ENCODE measurements at regions not wholly inside any gene's neighbourhood (a gene's known extent, or its start where the extent isn't known, plus 50 kb on each side); places are given as distances from the start of the nearest gene placed in this dataset.
"Not testable (repeated sequence)": the region's sequence is repeated elsewhere in the genome, so short reads cannot be mapped to it uniquely, and the experiment has no call there.

DNA sequence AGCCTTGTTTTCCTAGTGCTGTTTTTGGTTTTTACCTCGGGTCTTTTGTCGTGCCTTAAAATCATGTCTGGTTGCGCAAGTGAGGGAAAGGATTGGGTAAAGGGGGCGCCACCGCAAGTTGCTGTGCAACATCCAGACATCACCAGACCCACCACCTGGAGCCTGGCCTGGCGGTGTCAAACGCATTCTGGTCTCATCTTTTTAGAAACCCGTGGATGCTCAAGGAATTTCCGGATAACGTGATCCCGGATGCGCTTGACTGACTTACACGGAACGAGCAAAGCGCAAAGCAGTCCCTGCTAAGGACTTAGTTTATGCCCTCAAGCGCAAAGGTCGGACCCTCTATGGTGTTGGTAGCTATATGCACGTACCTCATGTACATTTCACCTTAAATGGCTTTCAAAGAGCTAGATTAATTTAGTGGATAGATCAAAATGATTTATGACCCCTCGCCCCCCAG lies 105.2 kb downstream of the OR2B2 start:
- Histone ChIP-seq H3K27me3 (replicated peaks; ENCODE audit: insufficient read depth) (no peaks in the 10 kb centered on the region), H3K4me1 (ENCODE audit: control insufficient read depth in 1 of 2, low read depth in 2 of 2) (peaks cover 14 to 27% of the 10 kb centered on the region in 2 donors), H3K27ac (peak overlapping the region; percentile 79 to 88), H3K36me3 (no peaks in the 10 kb centered on the region), H3K4me3 (peak overlapping the region; percentile 76), H3K9me3 (no peaks in the 10 kb centered on the region)
- no peak for DNase-seq (ENCODE audit: low spot score)
- TF ChIP-seq, protein P1, sequence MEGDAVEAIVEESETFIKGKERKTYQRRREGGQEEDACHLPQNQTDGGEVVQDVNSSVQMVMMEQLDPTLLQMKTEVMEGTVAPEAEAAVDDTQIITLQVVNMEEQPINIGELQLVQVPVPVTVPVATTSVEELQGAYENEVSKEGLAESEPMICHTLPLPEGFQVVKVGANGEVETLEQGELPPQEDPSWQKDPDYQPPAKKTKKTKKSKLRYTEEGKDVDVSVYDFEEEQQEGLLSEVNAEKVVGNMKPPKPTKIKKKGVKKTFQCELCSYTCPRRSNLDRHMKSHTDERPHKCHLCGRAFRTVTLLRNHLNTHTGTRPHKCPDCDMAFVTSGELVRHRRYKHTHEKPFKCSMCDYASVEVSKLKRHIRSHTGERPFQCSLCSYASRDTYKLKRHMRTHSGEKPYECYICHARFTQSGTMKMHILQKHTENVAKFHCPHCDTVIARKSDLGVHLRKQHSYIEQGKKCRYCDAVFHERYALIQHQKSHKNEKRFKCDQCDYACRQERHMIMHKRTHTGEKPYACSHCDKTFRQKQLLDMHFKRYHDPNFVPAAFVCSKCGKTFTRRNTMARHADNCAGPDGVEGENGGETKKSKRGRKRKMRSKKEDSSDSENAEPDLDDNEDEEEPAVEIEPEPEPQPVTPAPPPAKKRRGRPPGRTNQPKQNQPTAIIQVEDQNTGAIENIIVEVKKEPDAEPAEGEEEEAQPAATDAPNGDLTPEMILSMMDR (IDR thresholded peaks at IDR 0.05) = no peak
- no peak for ATAC-seq (ENCODE audit: insufficient number of reproducible peaks, low FRiP score, low read depth)

DNA sequence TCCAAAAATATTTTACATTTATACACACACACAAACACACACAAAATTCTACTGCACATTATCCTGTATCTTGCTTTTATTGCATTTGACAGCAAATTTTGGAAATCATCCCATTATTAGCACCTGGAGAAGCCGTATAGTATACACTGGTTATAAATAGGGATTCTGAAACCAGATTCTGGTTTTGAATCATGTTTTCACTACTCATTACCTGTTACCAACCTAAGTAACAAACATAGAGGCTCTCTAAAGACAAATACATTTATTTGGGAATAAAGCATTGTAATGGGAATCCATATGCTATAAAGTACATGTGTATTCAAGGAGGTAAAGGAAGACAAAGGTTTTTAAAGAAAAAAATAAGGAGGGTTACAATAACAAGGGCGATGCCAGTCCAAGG lies 106.8 kb downstream of the OR2B2 start:
- DNase-seq (ENCODE audit: low spot score) = no peak
- TF ChIP-seq, protein P1 (IDR thresholded peaks at IDR 0.05) = no peak
- Histone ChIP-seq H3K27me3 (replicated peaks; ENCODE audit: insufficient read depth) (no peaks in the 10 kb centered on the region), H3K9me3 (no peaks in the 10 kb centered on the region), H3K27ac (no peak overlapping the region), H3K4me3 (no peak overlapping the region), H3K4me1 (ENCODE audit: control insufficient read depth in 1 of 2, low read depth in 2 of 2) (peaks cover 8 to 16% of the 10 kb centered on the region in 2 donors), H3K36me3 (no peaks in the 10 kb centered on the region)
- no peak for ATAC-seq (ENCODE audit: insufficient number of reproducible peaks, low FRiP score, low read depth)

DNA sequence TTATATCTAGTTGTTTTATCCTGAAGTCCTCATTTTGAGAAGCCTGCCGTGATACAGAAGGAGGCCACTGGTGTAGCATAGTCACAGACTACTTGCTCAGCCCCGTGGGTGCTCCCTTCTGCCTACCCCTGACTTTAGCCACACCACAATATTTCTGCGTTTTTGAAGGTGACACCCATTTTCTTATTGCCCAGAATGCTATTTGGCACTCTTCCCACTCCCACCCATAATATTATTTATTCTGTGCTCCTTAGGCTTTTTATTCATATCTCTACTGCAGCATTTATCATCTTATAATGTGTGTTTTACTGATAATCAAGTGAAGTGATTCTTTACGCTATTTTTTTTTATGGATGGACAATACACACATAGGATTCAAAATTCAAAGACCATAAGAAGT lies 107.3 kb downstream of the OR2B2 start:
- H3K27ac ChIP-seq = no peak overlapping the region

DNA sequence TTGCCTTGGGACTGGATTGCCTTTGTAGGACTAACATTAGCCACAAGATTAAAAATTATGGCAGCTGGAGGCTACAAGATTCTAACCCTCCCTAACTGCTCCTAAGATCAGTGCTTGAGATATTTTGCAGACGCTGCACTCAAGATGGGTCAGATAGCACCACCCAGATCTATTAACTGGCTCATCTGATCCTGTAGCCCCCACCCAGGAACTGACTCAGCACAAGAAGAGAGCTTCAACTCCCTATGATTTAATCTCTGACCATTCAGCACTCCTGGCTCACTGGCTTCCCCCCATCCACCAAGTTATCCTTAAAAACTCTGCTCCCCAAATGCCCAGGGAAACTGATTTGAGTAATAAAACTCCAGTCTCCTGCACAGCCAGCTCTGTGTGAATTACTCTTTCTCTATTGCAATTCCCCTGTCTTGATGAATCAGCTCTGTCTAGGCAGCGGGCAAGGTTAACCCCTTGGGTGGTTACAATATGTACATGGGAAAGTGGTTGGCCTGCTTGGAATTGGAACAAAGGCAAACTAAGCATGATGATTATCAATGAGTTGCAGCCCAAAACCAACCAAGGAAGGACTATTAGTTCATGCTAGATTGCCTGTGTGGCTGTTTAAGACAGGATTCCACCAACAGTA lies 111.3 kb downstream of the OR2B2 start:
- TF ChIP-seq, protein P1 (IDR thresholded peaks at IDR 0.05) = no peak
- ATAC-seq (ENCODE audit: insufficient number of reproducible peaks, low FRiP score, low read depth) = no peak
- no peak overlapping the region for H3K27ac ChIP-seq

More for the DNA sequence above, 107.3 kb downstream of the OR2B2 start:
- H3K36me3 ChIP-seq = no peaks in the 10 kb centered on the region
- peaks cover 8 to 16% of the 10 kb centered on the region in 2 donors for H3K4me1 ChIP-seq (ENCODE audit: control insufficient read depth in 1 of 2, low read depth in 2 of 2)
- TF ChIP-seq, protein P1 (IDR thresholded peaks at IDR 0.05) = no peak
- no peak for ATAC-seq (ENCODE audit: insufficient number of reproducible peaks, low FRiP score, low read depth)
- no peaks in the 10 kb centered on the region for H3K9me3 ChIP-seq
- no peak overlapping the region for H3K4me3 ChIP-seq
- no peak for DNase-seq (ENCODE audit: low spot score)
- no peaks in the 10 kb centered on the region for H3K27me3 ChIP-seq (replicated peaks; ENCODE audit: insufficient read depth)

DNA sequence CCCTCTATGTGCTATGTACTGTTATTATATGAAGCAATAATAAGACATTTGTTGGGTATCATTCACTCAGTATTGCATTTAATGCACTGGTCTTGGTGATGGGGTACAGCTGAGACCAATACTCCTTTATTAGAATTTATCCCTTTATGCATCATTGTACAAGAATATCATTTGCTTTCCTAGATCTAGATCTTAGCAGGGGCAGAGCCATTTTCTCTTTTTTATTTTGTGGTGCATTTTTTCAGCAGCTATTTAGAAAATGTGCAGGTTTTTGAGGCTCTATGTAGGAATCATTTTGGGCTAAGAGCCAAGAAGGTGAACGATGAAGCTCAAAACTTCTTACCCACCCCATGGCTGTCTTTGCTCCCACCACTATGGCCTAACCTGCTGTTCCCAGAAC lies 114.2 kb downstream of the OR2B2 start:
- Histone ChIP-seq H3K36me3 (no peaks in the 10 kb centered on the region), H3K27me3 (replicated peaks; ENCODE audit: insufficient read depth) (no peaks in the 10 kb centered on the region), H3K27ac (no peak overlapping the region), H3K4me1 (ENCODE audit: control insufficient read depth in 1 of 2, low read depth in 2 of 2) (peaks cover 0 to 2% of the 10 kb centered on the region in 2 donors), H3K4me3 (no peak overlapping the region), H3K9me3 (no peaks in the 10 kb centered on the region)
- ATAC-seq (ENCODE audit: insufficient number of reproducible peaks, low FRiP score, low read depth) = no peak
- TF ChIP-seq, protein P1 (IDR thresholded peaks at IDR 0.05) = no peak
- no peak for DNase-seq (ENCODE audit: low spot score)

More for the DNA sequence above, 111.3 kb downstream of the OR2B2 start:
- H3K4me1 ChIP-seq (ENCODE audit: control insufficient read depth in 1 of 2, low read depth in 2 of 2) = no peaks in the 10 kb centered on the region
- no peak for DNase-seq (ENCODE audit: low spot score)
- H3K4me3 ChIP-seq = no peak overlapping the region
- no peaks in the 10 kb centered on the region for H3K27me3 ChIP-seq (replicated peaks; ENCODE audit: insufficient read depth)
- H3K36me3 ChIP-seq = no peaks in the 10 kb centered on the region
- no peaks in the 10 kb centered on the region for H3K9me3 ChIP-seq

DNA sequence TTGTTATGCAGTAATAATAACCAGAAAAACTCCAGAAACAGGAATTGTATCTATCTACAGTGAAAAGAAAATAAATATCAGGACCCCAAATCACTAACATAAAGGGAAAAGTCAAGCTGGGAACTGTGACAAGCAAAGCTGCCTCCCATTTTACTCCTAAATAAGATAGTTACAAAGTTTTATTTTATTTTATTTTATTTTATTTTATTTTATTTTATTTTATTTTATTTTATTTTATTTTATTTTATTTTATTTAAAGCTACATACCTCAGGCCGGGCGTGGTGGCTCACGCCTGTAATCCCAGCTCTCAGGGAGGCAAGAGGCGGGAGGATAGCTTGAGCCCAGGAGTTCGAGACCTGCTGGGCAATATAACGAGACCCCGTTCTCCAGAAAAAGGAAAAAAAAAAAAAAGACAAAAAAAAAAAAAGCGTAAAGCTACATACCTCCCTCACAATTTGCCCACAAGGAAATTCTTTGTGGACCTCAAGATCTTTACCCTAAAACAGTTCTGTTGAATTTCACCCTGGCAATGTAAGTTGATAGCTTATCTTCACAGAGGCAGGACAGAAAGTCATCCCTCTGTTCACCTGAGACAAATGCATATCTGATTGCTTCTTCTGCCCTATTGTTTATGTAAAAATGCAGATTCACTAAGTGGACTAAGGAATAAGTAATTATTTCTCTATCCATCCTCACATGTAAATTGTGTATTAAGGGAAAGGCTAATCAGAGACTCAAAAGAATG lies 115.3 kb downstream of the OR2B2 start:
- not testable (repeated sequence) for DNase-seq (ENCODE audit: low spot score); H3K9me3 ChIP-seq; H3K4me1 ChIP-seq (ENCODE audit: control insufficient read depth in 1 of 2, low read depth in 2 of 2); H3K27ac ChIP-seq; H3K4me3 ChIP-seq; H3K36me3 ChIP-seq; H3K27me3 ChIP-seq (replicated peaks; ENCODE audit: insufficient read depth); ATAC-seq (ENCODE audit: insufficient number of reproducible peaks, low FRiP score, low read depth)
